CD4-positive, alpha-beta T cell (primary cell): ENCODE measurements at regions not wholly inside any gene's neighbourhood (a gene's known extent, or its start where the extent isn't known, plus 50 kb on each side); places are given as distances from the start of the nearest gene placed in this dataset.

Experiments used
- ATAC-seq: fragments of 200-7000 bp; cut with Tn5 transposase; one replicate; pipeline ENCODE4 v1.10.0; 2022; ENCODE audit warnings: mild to moderate bottlenecking; ENCODE audit not compliant: poor library complexity
- CTCF ChIA-PET: fragments of 350-600 bp; sonication (Branson Sonifier 250); formaldehyde crosslinking; loops from one replicate; lab custom pipeline; 2021; ENCODE audit warnings: antibody characterized with exemption, inconsistent platforms; lab: Charles Lee
- POLR2A ChIA-PET: fragments of 350-600 bp; sonication (Branson Sonifier 250); formaldehyde crosslinking; loops from one replicate; lab custom pipeline; 2021; ENCODE audit warnings: antibody characterized with exemption, inconsistent platforms; lab: Charles Lee
- DNase-seq, 14 experiments: peaks; one replicate each; pipeline ENCODE4 v3.0.0-alpha.2; 2013 to 2020; ENCODE audit warnings: mixed read lengths in 2 of 14
- H3K27ac ChIP-seq, 2 donors: one replicate each; pipeline versions ENCODE4 v1.5.1 to v1.7.0; 2013; ENCODE audit warnings: low read length in 2 of 2, low read depth in 1 of 2, mild to moderate bottlenecking in 1 of 2
- H3K27me3 ChIP-seq, 2 experiments: 1 replicate in 1 of 2; 2 replicates in 1 of 2; pipeline versions ENCODE4 v1.6.1 to v1.7.0; 2013; ENCODE audit warnings: low read length in 2 of 2, control low read depth in 1 of 2, mild to moderate bottlenecking in 1 of 2, moderate library complexity in 1 of 2; ENCODE audit not compliant: insufficient read depth in 2 of 2, control insufficient read depth in 1 of 2
- H3K36me3 ChIP-seq: one replicate; pipeline ENCODE4 v1.6.1; 2013; ENCODE audit warnings: low read length, control low read depth; ENCODE audit not compliant: insufficient read depth
- H3K4me1 ChIP-seq: one replicate; pipeline ENCODE4 v1.6.1; 2013; ENCODE audit warnings: low read length, control low read depth; ENCODE audit not compliant: insufficient read depth
- H3K4me3 ChIP-seq: one replicate; pipeline ENCODE4 v1.5.1; 2013; ENCODE audit warnings: mild to moderate bottlenecking, low read length, moderate library complexity
- H3K9me3 ChIP-seq, 2 experiments: 1 replicate in 1 of 2; 2 replicates in 1 of 2; pipeline versions ENCODE4 v1.6.1 to v1.7.0; 2013; ENCODE audit warnings: low read length in 2 of 2, mild to moderate bottlenecking in 2 of 2, control low read depth in 1 of 2, moderate library complexity in 1 of 2; ENCODE audit not compliant: control insufficient read depth in 1 of 2, insufficient read depth in 1 of 2
- H3K27ac Mint-ChIP-seq: one replicate; pipeline ENCODE4 v1.8.0; 2020; ENCODE audit warnings: mixed read lengths
- H3K27me3 Mint-ChIP-seq: one replicate; pipeline ENCODE4 v1.8.0; 2021; ENCODE audit warnings: mixed read lengths
- H3K36me3 Mint-ChIP-seq: one replicate; pipeline ENCODE4 v1.8.0; 2021; ENCODE audit warnings: low read depth, mixed read lengths
- H3K4me1 Mint-ChIP-seq: one replicate; pipeline ENCODE4 v1.8.0; 2021; ENCODE audit warnings: low read depth, mixed read lengths
- H3K4me3 Mint-ChIP-seq: one replicate; pipeline ENCODE4 v1.8.0; 2020; ENCODE audit warnings: mild to moderate bottlenecking, mixed read lengths
- H3K9me3 Mint-ChIP-seq: one replicate; pipeline ENCODE4 v1.8.0; 2020; ENCODE audit warnings: mixed read lengths
- CTCF ChIP-seq: fragments of 200-600 bp; IDR thresholded peaks from one replicate; pipeline ENCODE4 v1.8.0; 2022; ENCODE audit warnings: antibody characterized with exemption, mild to moderate bottlenecking
- intact Hi-C, 2 experiments: fragments of 100-400 bp; cut with DNase I in 1 of 2; cut with micrococcal nuclease in 1 of 2; formaldehyde crosslinking; loops; one replicate each; pipeline versions ENCODE4 v1.15.1 to v1.9.0; 2023 to 2025; cut with DNase I, micrococcal nuclease

- DNase-seq = no peak
- intact Hi-C loops = no loop called here
- TF ChIP-seq CTCF = no peak
- Histone ChIP-seq H3K27me3 (no peaks in the 10 kb centered on the region), H3K4me3 (no peak overlapping the region), H3K4me1 (no peaks in the 10 kb centered on the region), H3K27ac (no peak overlapping the region), H3K9me3 (peaks cover 0 to 12% of the 10 kb centered on the region in 2 experiments), H3K36me3 (no peaks in the 10 kb centered on the region)
- ChIA-PET POLR2A (no interaction called here), CTCF (no interaction called here)
- H3K36me3 Mint-ChIP-seq = no peaks in the 10 kb centered on the region
- H3K4me3 Mint-ChIP-seq = no peak overlapping the region
- no peaks in the 10 kb centered on the region for H3K4me1 Mint-ChIP-seq
- no peak for ATAC-seq
- no peak overlapping the region for H3K27ac Mint-ChIP-seq
- H3K9me3 Mint-ChIP-seq = peaks cover 6% of the 10 kb centered on the region
- no peaks in the 10 kb centered on the region for H3K27me3 Mint-ChIP-seq
These were observed 256.2 kb downstream of the TAF11L14 start for GRCh38 chr5:17890501-17890900.

DNA sequence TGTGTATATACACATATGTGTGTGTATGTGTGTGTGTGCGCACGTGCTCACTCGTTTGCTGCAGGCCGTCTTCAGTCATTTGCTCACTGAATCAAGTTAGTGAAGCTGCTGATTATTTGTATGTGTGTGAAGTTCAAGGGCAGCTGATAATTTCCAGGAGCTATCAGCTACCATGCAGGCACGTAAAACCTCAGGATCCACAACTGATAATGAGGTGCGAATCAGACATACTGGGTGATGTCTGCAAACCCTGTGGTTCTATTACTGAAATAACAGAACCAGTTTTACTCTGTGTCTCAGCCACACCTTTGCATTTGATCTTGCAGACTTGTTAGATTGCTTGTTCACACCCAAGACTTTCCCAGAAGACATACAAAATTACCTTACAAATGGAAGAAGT, 257.6 kb downstream of the TAF11L14 start:
- no peak overlapping the region for H3K27ac ChIP-seq
- intact Hi-C loops = no loop called here
- Mint-ChIP-seq H3K4me3 (no peak overlapping the region), H3K36me3 (no peaks in the 10 kb centered on the region), H3K4me1 (no peaks in the 10 kb centered on the region), H3K27ac (no peak overlapping the region), H3K27me3 (no peaks in the 10 kb centered on the region), H3K9me3 (peaks cover 11% of the 10 kb centered on the region)
- H3K9me3 ChIP-seq = peaks cover 0 to 8% of the 10 kb centered on the region in 2 experiments
- H3K27me3 ChIP-seq = no peaks in the 10 kb centered on the region
- ATAC-seq (no peak), DNase-seq (no peak)
- no peak for TF ChIP-seq CTCF
- CTCF ChIA-PET = no interaction called here
- no peaks in the 10 kb centered on the region for H3K4me1 ChIP-seq
- H3K4me3 ChIP-seq = no peak overlapping the region
- no peaks in the 10 kb centered on the region for H3K36me3 ChIP-seq
- POLR2A ChIA-PET = no interaction called here

GRCh38 chr5:17893026-17893635, 258.9 kb downstream of the TAF11L14 start:
- Histone ChIP-seq H3K27me3 (no peaks in the 10 kb centered on the region), H3K9me3 (peaks cover 0 to 8% of the 10 kb centered on the region in 2 experiments), H3K4me1 (no peaks in the 10 kb centered on the region), H3K27ac (no peak overlapping the region), H3K4me3 (no peak overlapping the region), H3K36me3 (no peaks in the 10 kb centered on the region)
- ChIA-PET POLR2A (no interaction called here), CTCF (no interaction called here)
- H3K27me3 Mint-ChIP-seq = no peaks in the 10 kb centered on the region
- peaks cover 11% of the 10 kb centered on the region for H3K9me3 Mint-ChIP-seq
- no peak overlapping the region for H3K4me3 Mint-ChIP-seq
- ATAC-seq = no peak
- no peaks in the 10 kb centered on the region for H3K4me1 Mint-ChIP-seq
- no peaks in the 10 kb centered on the region for H3K36me3 Mint-ChIP-seq
- H3K27ac Mint-ChIP-seq = no peak overlapping the region
- TF ChIP-seq CTCF = no peak
- intact Hi-C loops = no loop called here
- no peak for DNase-seq
